Sigmoid colon (tissue), 6 donors: ENCODE measurements at regions not wholly inside any gene's neighbourhood (a gene's known extent, or its start where the extent isn't known, plus 50 kb on each side); places are given as distances from the start of the nearest gene placed in this dataset.

Experiments
- DNase-seq: peaks from one replicate; pipeline ENCODE4 v3.0.0-alpha.2; 2019
- H3K27ac ChIP-seq, 4 donors: fragments of 200-600 bp; sonication (generic); one replicate each; pipeline ENCODE4 v1.5.1; 2016 to 2019; ENCODE audit warnings: mild to moderate bottlenecking in 1 of 4
- H3K27me3 ChIP-seq, 3 donors: fragments of 200-600 bp; sonication (generic); one replicate each; pipeline ENCODE4 v1.5.1; 2019; ENCODE audit warnings: mild to moderate bottlenecking in 1 of 3
- H3K36me3 ChIP-seq, 4 donors: fragments of 200-600 bp; sonication (generic); one replicate each; pipeline ENCODE4 v1.5.1; 2016 to 2019
- H3K4me1 ChIP-seq, 4 donors: fragments of 200-600 bp; sonication (generic); one replicate each; pipeline ENCODE4 v1.5.1; 2017 to 2019
- H3K4me3 ChIP-seq, 4 donors: fragments of 200-600 bp; sonication (generic); one replicate each; pipeline ENCODE4 v1.5.1; 2017 to 2019; ENCODE audit warnings: mild to moderate bottlenecking in 2 of 4, moderate library complexity in 1 of 4
- H3K9me3 ChIP-seq, 4 donors: fragments of 200-600 bp in 3 of 4; sonication (generic) in 3 of 4; one replicate each; pipeline versions ENCODE4 v1.5.1 to v1.6.1; 2013 to 2019
- EP300 ChIP-seq, 4 donors: sonication (generic); formaldehyde crosslinking; IDR thresholded peaks; one replicate each; pipeline ENCODE4 v1.6.1; 2017; ENCODE audit warnings: antibody characterized with exemption in 4 of 4
- POLR2A ChIP-seq, 2 donors: fragments of 450-650 bp; IDR thresholded peaks; one replicate each; pipeline ENCODE4 v1.6.1; 2016; ENCODE audit warnings: antibody characterized with exemption in 2 of 2, mild to moderate bottlenecking in 2 of 2, moderate library complexity in 2 of 2
- POLR2AphosphoS5 ChIP-seq, 4 donors: sonication (generic); formaldehyde crosslinking; IDR thresholded peaks; one replicate each; pipeline ENCODE4 v1.6.1; 2017; ENCODE audit warnings: antibody characterized with exemption in 4 of 4
- WGBS, 2 donors: extraction: QIAGEN DNeasy Blood & Tissue Kit; methylation state at CpG; one replicate each; pipeline ENCODE4 v1.1.7; 2013; 5-methylcytosine and 5-hydroxymethylcytosine counted together
- intact Hi-C: fragments of 100-400 bp; cut with DNase I; formaldehyde crosslinking; loops from one replicate; pipeline ENCODE4 v1.15.1; 2023
- TF ChIP-seq, protein P1 (sequence below), 4 experiments: fragments of 450-650 bp in 3 of 4; fragments of 200-600 bp in 1 of 4; IDR thresholded peaks; one replicate each; pipeline ENCODE4 v1.5.1; 2016 to 2019; ENCODE audit warnings: antibody characterized with exemption in 4 of 4, mild to moderate bottlenecking in 3 of 4, moderate library complexity in 2 of 4
- donor health status: healthy with polysubstance abuse.
- donor health status: healthy.

DNA sequence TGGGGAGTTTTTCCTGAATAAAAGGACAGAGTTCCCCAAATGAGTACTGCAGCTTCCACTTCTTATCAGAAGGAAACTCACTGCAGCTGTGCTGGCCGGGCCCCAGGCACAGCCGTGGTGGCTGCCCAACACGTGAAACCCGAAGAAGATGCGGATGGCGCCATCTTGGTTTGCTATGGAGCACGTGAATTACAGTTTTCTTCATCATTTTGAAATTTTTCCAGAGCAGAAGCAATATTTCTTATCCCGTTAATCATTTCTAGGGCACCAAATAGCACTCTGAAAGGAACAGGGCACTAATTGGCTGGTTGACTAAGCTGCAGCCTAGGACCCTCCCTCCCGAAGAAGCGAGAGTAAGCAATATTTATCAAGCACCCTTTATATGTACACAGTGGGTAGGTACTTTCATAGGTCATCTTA, 63.2 kb upstream of the EPS8L3 start:
- peaks cover 0 to 21% (median 13%) of the 10 kb centered on the region in 4 donors for H3K4me1 ChIP-seq
- H3K36me3 ChIP-seq = no peaks in the 10 kb centered on the region
- H3K27ac ChIP-seq = no peak overlapping the region
- no peaks in the 10 kb centered on the region for H3K27me3 ChIP-seq
- 75 to 90% methylated on average over 10 of the region's 10 CpGs for WGBS, 2 donors
- intact Hi-C loops = no loop called here
- TF ChIP-seq POLR2AphosphoS5 (IDR thresholded peaks at IDR 0.05) (no peak), POLR2A (IDR thresholded peaks at IDR 0.05) (no peak)
- no peaks in the 10 kb centered on the region for H3K9me3 ChIP-seq
- no peak for DNase-seq
- no peak overlapping the region for H3K4me3 ChIP-seq

DNA sequence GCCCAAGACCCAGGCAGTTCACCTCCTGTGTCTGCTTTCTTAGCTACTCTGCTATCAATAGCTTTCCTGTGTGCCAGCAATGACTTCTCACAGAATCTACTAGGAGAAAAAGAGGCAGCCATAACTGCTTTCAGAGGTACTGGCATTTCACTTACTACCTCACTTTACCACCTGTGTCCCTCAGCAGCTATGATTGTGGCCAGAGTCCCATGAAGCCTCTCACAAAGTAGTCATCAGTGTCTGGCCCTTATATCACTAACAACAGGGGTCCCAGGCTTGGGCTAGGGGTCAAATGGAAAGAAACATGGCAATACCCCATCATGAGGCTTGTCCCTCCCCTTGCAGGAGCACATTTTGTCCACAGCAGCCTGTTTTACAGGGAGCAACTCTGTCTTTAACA, 62.7 kb upstream of the EPS8L3 start:
- DNase-seq = no peak
- TF ChIP-seq POLR2AphosphoS5 (IDR thresholded peaks at IDR 0.05) = no peak
- TF ChIP-seq EP300 (IDR thresholded peaks at IDR 0.05) = no peak
- no peak for TF ChIP-seq POLR2A (IDR thresholded peaks at IDR 0.05)
- TF ChIP-seq, protein P1, sequence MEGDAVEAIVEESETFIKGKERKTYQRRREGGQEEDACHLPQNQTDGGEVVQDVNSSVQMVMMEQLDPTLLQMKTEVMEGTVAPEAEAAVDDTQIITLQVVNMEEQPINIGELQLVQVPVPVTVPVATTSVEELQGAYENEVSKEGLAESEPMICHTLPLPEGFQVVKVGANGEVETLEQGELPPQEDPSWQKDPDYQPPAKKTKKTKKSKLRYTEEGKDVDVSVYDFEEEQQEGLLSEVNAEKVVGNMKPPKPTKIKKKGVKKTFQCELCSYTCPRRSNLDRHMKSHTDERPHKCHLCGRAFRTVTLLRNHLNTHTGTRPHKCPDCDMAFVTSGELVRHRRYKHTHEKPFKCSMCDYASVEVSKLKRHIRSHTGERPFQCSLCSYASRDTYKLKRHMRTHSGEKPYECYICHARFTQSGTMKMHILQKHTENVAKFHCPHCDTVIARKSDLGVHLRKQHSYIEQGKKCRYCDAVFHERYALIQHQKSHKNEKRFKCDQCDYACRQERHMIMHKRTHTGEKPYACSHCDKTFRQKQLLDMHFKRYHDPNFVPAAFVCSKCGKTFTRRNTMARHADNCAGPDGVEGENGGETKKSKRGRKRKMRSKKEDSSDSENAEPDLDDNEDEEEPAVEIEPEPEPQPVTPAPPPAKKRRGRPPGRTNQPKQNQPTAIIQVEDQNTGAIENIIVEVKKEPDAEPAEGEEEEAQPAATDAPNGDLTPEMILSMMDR (IDR thresholded peaks at IDR 0.05) = no peak
- Histone ChIP-seq H3K36me3 (no peaks in the 10 kb centered on the region), H3K27ac (no peak overlapping the region), H3K4me1 (peaks cover 0 to 26% (median 18%) of the 10 kb centered on the region in 4 donors), H3K9me3 (no peaks in the 10 kb centered on the region), H3K27me3 (no peaks in the 10 kb centered on the region), H3K4me3 (no peak overlapping the region)
- intact Hi-C loops = no loop called here

DNA sequence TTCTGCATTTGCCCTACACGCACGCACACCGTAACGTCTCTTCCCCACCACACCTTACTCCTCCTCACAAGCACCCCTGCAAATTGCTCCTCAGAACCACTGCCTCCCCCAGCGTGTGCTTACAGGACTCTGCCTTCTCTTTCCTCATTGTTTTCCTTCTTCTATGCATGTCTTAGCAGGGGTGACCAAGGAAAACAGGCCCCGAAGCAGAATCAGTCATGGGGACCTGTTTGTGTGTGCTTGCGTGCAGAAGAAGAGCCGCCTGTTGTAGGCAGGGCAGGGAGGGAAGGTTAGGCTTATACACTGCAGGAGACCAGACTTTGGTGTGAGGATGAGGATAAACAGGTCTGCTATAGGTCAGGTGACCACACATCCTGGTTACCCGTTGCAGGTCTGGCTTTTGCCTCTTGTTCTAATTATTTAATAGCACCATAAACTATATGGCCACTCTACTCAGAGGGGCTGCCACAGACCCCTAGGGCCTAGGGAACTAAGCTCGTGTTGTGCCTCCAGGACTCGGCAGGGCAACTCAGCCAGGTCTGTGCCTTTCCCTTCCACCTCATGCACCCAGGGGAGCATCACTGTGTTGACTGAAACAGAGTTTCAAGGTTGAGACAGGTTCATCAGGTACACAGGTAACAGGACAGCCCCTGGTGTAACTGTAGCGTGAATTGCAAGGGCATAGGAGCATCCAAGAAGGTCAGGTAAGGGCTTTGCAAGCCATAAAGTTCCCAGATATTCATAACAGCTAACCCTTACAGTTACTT, 60.8 kb upstream of the EPS8L3 start:
- TF ChIP-seq, protein P1 (IDR thresholded peaks at IDR 0.05) = no peak
- TF ChIP-seq POLR2AphosphoS5 (IDR thresholded peaks at IDR 0.05) = no peak
- no peak for TF ChIP-seq POLR2A (IDR thresholded peaks at IDR 0.05)
- no peak for TF ChIP-seq EP300 (IDR thresholded peaks at IDR 0.05)
- Histone ChIP-seq H3K36me3 (no peaks in the 10 kb centered on the region), H3K4me1 (peaks cover 0 to 28% (median 20%) of the 10 kb centered on the region in 4 donors), H3K9me3 (no peaks in the 10 kb centered on the region), H3K27ac (peak overlapping the region; percentile 33 to 57 (median 46)), H3K4me3 (no peak overlapping the region), H3K27me3 (no peaks in the 10 kb centered on the region)
- 83 to 89% methylated on average over 12 of the region's 12 CpGs for WGBS, 2 donors
- intact Hi-C loops = no loop called here
- DNase-seq = no peak

DNA sequence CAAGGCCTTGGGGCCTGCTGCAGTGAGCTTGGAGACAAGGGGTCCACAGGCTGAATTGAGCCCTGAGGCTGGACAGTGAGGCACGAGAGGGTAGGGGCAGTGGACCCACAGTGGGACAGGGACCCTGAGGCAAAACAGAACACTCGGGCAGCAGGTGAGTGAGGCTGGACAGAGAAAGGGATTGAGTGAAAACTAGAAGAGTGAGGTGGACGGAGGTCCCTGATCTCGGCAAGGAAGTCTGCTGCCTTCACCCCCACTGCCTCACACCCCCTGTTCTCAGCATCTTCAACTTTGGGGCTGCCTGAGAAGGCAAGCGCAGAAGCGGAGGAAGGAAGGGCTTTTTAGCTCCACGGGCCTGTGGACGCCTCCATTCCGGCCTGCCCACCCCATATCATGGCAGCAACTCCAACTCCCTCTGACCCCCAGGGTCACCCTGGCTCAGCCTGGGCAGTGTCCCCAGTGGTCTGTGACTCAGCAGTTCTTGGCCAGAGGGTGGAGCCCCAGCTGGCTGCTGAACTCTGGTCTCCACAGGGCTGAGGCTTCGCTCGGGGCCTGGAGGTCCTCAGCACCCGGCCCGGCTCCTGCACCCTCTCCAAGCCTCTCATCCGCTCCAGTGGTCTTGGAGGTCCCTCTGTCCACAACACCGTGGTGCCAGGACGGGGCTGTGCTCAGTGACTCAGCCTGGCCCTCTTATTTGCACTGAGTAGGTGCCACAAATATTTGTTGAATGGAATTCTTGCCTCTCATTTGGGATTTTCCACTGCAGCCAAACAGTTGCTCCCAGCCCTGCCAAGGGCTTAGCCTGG, 60.0 kb upstream of the EPS8L3 start:
- Histone ChIP-seq H3K36me3 (no peaks in the 10 kb centered on the region), H3K4me3 (no peak overlapping the region), H3K27ac (peak overlapping the region; percentile 33 to 57 (median 46)), H3K27me3 (no peaks in the 10 kb centered on the region), H3K4me1 (peaks cover 0 to 28% (median 20%) of the 10 kb centered on the region in 4 donors), H3K9me3 (no peaks in the 10 kb centered on the region)
- intact Hi-C loops = no loop called here
- 80 to 86% methylated on average over 16 of the region's 16 CpGs for WGBS, 2 donors
- TF ChIP-seq POLR2AphosphoS5 (IDR thresholded peaks at IDR 0.05) = no peak
- TF ChIP-seq POLR2A (IDR thresholded peaks at IDR 0.05) = no peak
- TF ChIP-seq, protein P1 (IDR thresholded peaks at IDR 0.05) = no peak
- no peak for TF ChIP-seq EP300 (IDR thresholded peaks at IDR 0.05)
- peak; percentile 72 for DNase-seq
